IMR-90 (cell line): ENCODE measurements at regions not wholly inside any gene's neighbourhood (a gene's known extent, or its start where the extent isn't known, plus 50 kb on each side); places are given as distances from the start of the nearest gene placed in this dataset.

Source experiments
- ATAC-seq: fragments of 200-7000 bp; cut with Tn5 transposase; 2 replicates; pipeline ENCODE4 v1.9.1; 2020; ENCODE audit warnings: low read depth, mild to moderate bottlenecking, moderate library complexity
- BruUV-seq: library from RNA; stranded (reverse); fragments of 400-500 nt; replicated peaks from 2 replicates; lab custom pipeline; 2021; lab: Mats Ljungman, UMichigan
- CTCF ChIA-PET: fragments of 300-600 bp; formaldehyde crosslinking; extraction: SDS; loops from one replicate; lab custom pipeline; 2021; ENCODE audit warnings: antibody characterized with exemption; lab: Yijun Ruan, JAX
- POLR2A ChIA-PET: fragments of 300-600 bp; sonication (Branson Sonifier 250); formaldehyde crosslinking; loops from one replicate; lab custom pipeline; 2022; ENCODE audit warnings: antibody characterized with exemption; ENCODE audit not compliant: unreplicated experiment; lab: Charles Lee
- DNase-seq: peaks from one replicate; pipeline ENCODE4 v3.0.0; 2013
- H2AFZ ChIP-seq: replicated peaks from 2 replicates; pipeline ENCODE3; 2013; ENCODE audit warnings: low read length, mild to moderate bottlenecking; ENCODE audit not compliant: poor library complexity
- H2AK5ac ChIP-seq: 2 replicates; pipeline ENCODE4 v1.6.1; 2013; ENCODE audit warnings: low read depth, low read length, inconsistent platforms
- H2AK9ac ChIP-seq: replicated peaks from 2 replicates; pipeline ENCODE3; 2013; ENCODE audit warnings: mild to moderate bottlenecking, low read depth, low read length, moderate library complexity; ENCODE audit not compliant: poor library complexity
- H2BK120ac ChIP-seq: 2 replicates; pipeline ENCODE4 v1.6.1; 2013; ENCODE audit warnings: low read depth, low read length, inconsistent platforms
- H2BK15ac ChIP-seq: 3 replicates; pipeline ENCODE4 v1.6.1; 2013; ENCODE audit warnings: low read depth, low read length, inconsistent platforms
- H2BK20ac ChIP-seq: 2 replicates; pipeline ENCODE4 v1.6.1; 2013; ENCODE audit warnings: low read depth, mild to moderate bottlenecking, inconsistent platforms, low read length, moderate library complexity
- H2BK5ac ChIP-seq: 2 replicates; pipeline ENCODE4 v1.6.1; 2013; ENCODE audit warnings: mild to moderate bottlenecking, low read depth, low read length, inconsistent platforms; ENCODE audit not compliant: poor library complexity, severe bottlenecking
- H3K14ac ChIP-seq: replicated peaks from 2 replicates; pipeline ENCODE4 v1.6.1; 2013; ENCODE audit warnings: low read depth, low read length, inconsistent platforms
- H3K18ac ChIP-seq: 2 replicates; pipeline ENCODE4 v1.6.1; 2013; ENCODE audit warnings: low read depth, low read length, control low read depth
- H3K23ac ChIP-seq: 2 replicates; pipeline ENCODE4 v1.6.1; 2013; ENCODE audit warnings: low read depth, low read length, inconsistent platforms
- H3K27ac ChIP-seq: 2 replicates; pipeline ENCODE4 v1.5.1; 2013; ENCODE audit warnings: mild to moderate bottlenecking, control low read depth, low read length; ENCODE audit not compliant: insufficient read depth
- H3K27me3 ChIP-seq: 2 replicates; pipeline ENCODE4 v1.6.1; 2013; ENCODE audit warnings: low read length; ENCODE audit not compliant: control insufficient read depth, insufficient read depth
- H3K36me3 ChIP-seq: 2 replicates; pipeline ENCODE4 v1.6.1; 2013; ENCODE audit warnings: low read length, mixed read lengths; ENCODE audit not compliant: control insufficient read depth, insufficient read depth
- H3K4ac ChIP-seq: 2 replicates; pipeline ENCODE4 v1.6.1; 2013; ENCODE audit warnings: low read depth, low read length, inconsistent platforms
- H3K4me1 ChIP-seq: 2 replicates; pipeline ENCODE4 v1.6.1; 2013; ENCODE audit warnings: low read length, mixed read lengths; ENCODE audit not compliant: control insufficient read depth, insufficient read depth
- H3K4me2 ChIP-seq: 2 replicates; pipeline ENCODE4 v1.6.1; 2013; ENCODE audit warnings: low read depth, mild to moderate bottlenecking, control low read depth, low read length, moderate library complexity
- H3K4me3 ChIP-seq: 2 replicates; pipeline ENCODE4 v1.5.1; 2013; ENCODE audit warnings: low read depth, mild to moderate bottlenecking, control low read depth, low read length, moderate library complexity; ENCODE audit not compliant: insufficient read depth
- H3K56ac ChIP-seq: 2 replicates; pipeline ENCODE4 v1.6.1; 2013; ENCODE audit warnings: low read length, inconsistent platforms; ENCODE audit not compliant: insufficient read depth; ENCODE audit errors: extremely low read depth
- H3K79me1 ChIP-seq, 2 experiments: 2 replicates each; pipeline ENCODE4 v1.6.1; 2013; ENCODE audit warnings: low read length in 2 of 2, inconsistent platforms in 1 of 2, low read depth in 1 of 2
- H3K9ac ChIP-seq: 2 replicates; pipeline ENCODE4 v1.6.1; 2013; ENCODE audit warnings: low read depth, low read length, control low read depth
- H3K9me1 ChIP-seq: 2 replicates; pipeline ENCODE4 v1.6.1; 2013; ENCODE audit warnings: low read length, inconsistent platforms; ENCODE audit not compliant: insufficient read depth
- H3K9me3 ChIP-seq: 2 replicates; pipeline ENCODE4 v1.6.1; 2013; ENCODE audit warnings: low read length; ENCODE audit not compliant: control insufficient read depth, insufficient read depth
- H4K20me1 ChIP-seq: 2 replicates; pipeline ENCODE4 v1.6.1; 2013; ENCODE audit warnings: low read length, inconsistent platforms; ENCODE audit not compliant: insufficient read depth
- H4K5ac ChIP-seq: 2 replicates; pipeline ENCODE4 v1.6.1; 2013; ENCODE audit warnings: mild to moderate bottlenecking, low read depth, low read length, control low read depth
- H4K8ac ChIP-seq, 2 experiments: 2 replicates each; pipeline ENCODE4 v1.6.1; 2013; ENCODE audit warnings: low read depth in 2 of 2, low read length in 2 of 2, control low read depth in 1 of 2, inconsistent platforms in 1 of 2
- H4K91ac ChIP-seq: 2 replicates; pipeline ENCODE4 v1.6.1; 2013; ENCODE audit warnings: low read depth, low read length, inconsistent platforms; ENCODE audit not compliant: insufficient read depth
- BHLHE40 ChIP-seq: fragments of 150-350 bp; IDR thresholded peaks from 2 replicates; pipeline ENCODE4 v1.6.1; 2016; ENCODE audit warnings: mild to moderate bottlenecking, low read depth, low read length
- CHD1 ChIP-seq: IDR thresholded peaks from 2 replicates; pipeline ENCODE4 v1.6.1; 2012; ENCODE audit warnings: low read depth, low read length, improper control_type of control experiment
- FOS ChIP-seq: fragments of 150-350 bp; IDR thresholded peaks from 2 replicates; pipeline ENCODE4 v1.6.1; 2016; ENCODE audit warnings: low read depth, low read length
- MAZ ChIP-seq: IDR thresholded peaks from 2 replicates; pipeline ENCODE4 v1.6.1; 2012; ENCODE audit warnings: low read depth, mild to moderate bottlenecking, low read length, improper control_type of control experiment, moderate library complexity, borderline replicate concordance
- MXI1 ChIP-seq: IDR thresholded peaks from 2 replicates; pipeline ENCODE4 v1.6.1; 2012; ENCODE audit warnings: low read depth, mild to moderate bottlenecking, low read length, moderate library complexity, borderline replicate concordance
- POLR2A ChIP-seq: IDR thresholded peaks from 2 replicates; pipeline ENCODE4 v1.6.1; 2012; ENCODE audit warnings: mild to moderate bottlenecking, low read depth, low read length
- RFX5 ChIP-seq: IDR thresholded peaks from 2 replicates; pipeline ENCODE4 v1.8.0; 2012; ENCODE audit warnings: low read depth, mild to moderate bottlenecking, low read length, moderate library complexity
- SMC3 ChIP-seq: fragments of 150-350 bp; IDR thresholded peaks from 2 replicates; pipeline ENCODE4 v1.6.1; 2016; ENCODE audit warnings: low read depth, mild to moderate bottlenecking, antibody characterized with exemption, low read length, moderate library complexity
- WGBS, 2 experiments: methylation state at CpG; one replicate each; pipeline versions ENCODE4 v1.1.5 to v1.1.7; 2013; ENCODE audit warnings: missing lambda C conversion rate in 2 of 2; ENCODE audit not compliant: insufficient read length in 1 of 2; ENCODE audit errors: extremely low coverage in 2 of 2; 5-methylcytosine and 5-hydroxymethylcytosine counted together
- dilution Hi-C: fragments of 300-500 bp; cut with HindIII; formaldehyde crosslinking; loops from one replicate; pipeline ENCODE4 v1.14.3; 2018; ENCODE audit warnings: low sequenced_read_pairs; ENCODE audit not compliant: unreplicated experiment
- in situ Hi-C: fragments of 300-500 bp; cut with MboI; formaldehyde crosslinking; loops from 3 replicates; pipeline ENCODE4 v1.14.3; 2019; ENCODE audit warnings: low sequenced_read_pairs, inconsistent platforms, mixed read lengths
- intact Hi-C: fragments of 100-400 bp; cut with micrococcal nuclease; formaldehyde crosslinking; loops from 2 replicates; pipeline ENCODE4 v1.10.0; 2022
- TF ChIP-seq, protein P1 (sequence below): conservative IDR thresholded peaks from 2 replicates; pipeline ENCODE4 v1.5.1; 2012; ENCODE audit warnings: mild to moderate bottlenecking, low read depth, low read length, improper control_type of control experiment

DNA sequence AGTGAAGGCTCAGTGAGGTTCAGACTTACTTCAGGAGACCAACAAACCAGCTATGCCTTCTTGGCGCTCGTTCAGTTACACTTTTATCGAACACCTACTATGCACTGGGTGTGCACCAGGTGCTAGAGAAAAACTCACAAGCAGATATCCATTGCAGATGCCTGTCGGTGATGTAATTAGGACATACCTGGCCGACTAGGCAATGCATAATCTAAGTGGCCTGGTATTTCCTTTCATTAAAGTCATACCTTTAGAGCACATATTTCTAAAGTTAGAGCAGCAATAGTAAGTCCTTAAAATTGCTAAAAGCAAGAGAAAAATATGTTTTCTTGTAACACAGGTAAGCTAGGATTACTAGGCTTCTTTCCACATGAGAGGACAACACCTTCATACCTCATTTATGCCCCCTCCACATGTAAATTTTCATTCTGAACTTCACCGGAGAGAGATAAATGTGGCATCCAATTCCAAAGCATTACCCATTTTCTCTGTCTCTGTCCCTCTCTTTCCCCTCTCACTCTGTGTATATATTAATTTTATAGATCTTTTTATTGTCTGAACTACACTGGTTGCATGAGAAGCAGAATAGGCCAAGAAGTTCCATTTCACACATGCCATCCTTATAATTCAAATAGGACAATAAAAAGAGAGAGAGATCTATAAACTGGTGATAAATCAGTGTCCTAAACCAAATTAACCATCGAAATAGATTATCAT is 242.2 kb downstream of the SPTSSA start:
- ATAC-seq (no peak), DNase-seq (no peak)
- H3K56ac ChIP-seq: no peak overlapping the region
- no peak overlapping the region for H4K5ac ChIP-seq
- peaks cover 5% of the 10 kb centered on the region; the same call in 1 of the 2 replicates for H3K27me3 ChIP-seq
- no peak overlapping the region for H2BK5ac ChIP-seq
- no peaks in the 10 kb centered on the region for H3K4me1 ChIP-seq
- no peaks in the 10 kb centered on the region for H3K36me3 ChIP-seq
- intact Hi-C loops: no loop called here
- H3K18ac ChIP-seq: no peak overlapping the region
- no peak overlapping the region for H4K8ac ChIP-seq
- H2AK5ac ChIP-seq: no peak overlapping the region
- no peak overlapping the region for H3K23ac ChIP-seq
- no peak overlapping the region for H3K27ac ChIP-seq
- no peak overlapping the region for H3K4me3 ChIP-seq
- H3K9me3 ChIP-seq: no peaks in the 10 kb centered on the region
- POLR2A ChIA-PET: no interaction called here
- no peak overlapping the region for H2BK20ac ChIP-seq
- no peak overlapping the region for H2AK9ac ChIP-seq
- H3K4ac ChIP-seq: no peak overlapping the region
- no peak overlapping the region for H4K91ac ChIP-seq
- H3K4me2 ChIP-seq: no peak overlapping the region
- no peak overlapping the region for H2AFZ ChIP-seq
- H2BK15ac ChIP-seq: no peak overlapping the region
- CTCF ChIA-PET: no interaction called here
- no peak overlapping the region for H3K14ac ChIP-seq
- H3K9me1 ChIP-seq: no peaks in the 10 kb centered on the region
- H4K20me1 ChIP-seq: no peaks in the 10 kb centered on the region
- no peak overlapping the region for H3K9ac ChIP-seq
- dilution Hi-C loops: no loop called here
- H2BK120ac ChIP-seq: no peak overlapping the region
- WGBS, 2 experiments: no CpG with 5 or more reads among the region's 7 CpGs
- no peak for TF ChIP-seq CHD1
- no peak for TF ChIP-seq POLR2A
- no peak for TF ChIP-seq MAZ
- TF ChIP-seq BHLHE40: no peak
- no peak for TF ChIP-seq RFX5
- TF ChIP-seq, protein P1, sequence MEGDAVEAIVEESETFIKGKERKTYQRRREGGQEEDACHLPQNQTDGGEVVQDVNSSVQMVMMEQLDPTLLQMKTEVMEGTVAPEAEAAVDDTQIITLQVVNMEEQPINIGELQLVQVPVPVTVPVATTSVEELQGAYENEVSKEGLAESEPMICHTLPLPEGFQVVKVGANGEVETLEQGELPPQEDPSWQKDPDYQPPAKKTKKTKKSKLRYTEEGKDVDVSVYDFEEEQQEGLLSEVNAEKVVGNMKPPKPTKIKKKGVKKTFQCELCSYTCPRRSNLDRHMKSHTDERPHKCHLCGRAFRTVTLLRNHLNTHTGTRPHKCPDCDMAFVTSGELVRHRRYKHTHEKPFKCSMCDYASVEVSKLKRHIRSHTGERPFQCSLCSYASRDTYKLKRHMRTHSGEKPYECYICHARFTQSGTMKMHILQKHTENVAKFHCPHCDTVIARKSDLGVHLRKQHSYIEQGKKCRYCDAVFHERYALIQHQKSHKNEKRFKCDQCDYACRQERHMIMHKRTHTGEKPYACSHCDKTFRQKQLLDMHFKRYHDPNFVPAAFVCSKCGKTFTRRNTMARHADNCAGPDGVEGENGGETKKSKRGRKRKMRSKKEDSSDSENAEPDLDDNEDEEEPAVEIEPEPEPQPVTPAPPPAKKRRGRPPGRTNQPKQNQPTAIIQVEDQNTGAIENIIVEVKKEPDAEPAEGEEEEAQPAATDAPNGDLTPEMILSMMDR: no peak
- TF ChIP-seq MXI1: no peak
- no peak for TF ChIP-seq FOS
- TF ChIP-seq SMC3: no peak
- BruUV-seq: no TSS peak
- in situ Hi-C loops: loop anchor here (10.0 kb wide), 1 partner anchor 375 kb away; no protein-coding TSS in a partner anchor
- H3K79me1 ChIP-seq: no peaks in the 10 kb centered on the region
